Midbrain (tissue), 1 donor: ENCODE measurements at regions not wholly inside any gene's neighbourhood (a gene's known extent, or its start where the extent isn't known, plus 50 kb on each side); places are given as distances from the start of the nearest gene placed in this dataset.

Experiments used
- DNase-seq: peaks from one replicate; lab custom pipeline; 2025; lab: John Stamatoyannopoulos, UW

DNA sequence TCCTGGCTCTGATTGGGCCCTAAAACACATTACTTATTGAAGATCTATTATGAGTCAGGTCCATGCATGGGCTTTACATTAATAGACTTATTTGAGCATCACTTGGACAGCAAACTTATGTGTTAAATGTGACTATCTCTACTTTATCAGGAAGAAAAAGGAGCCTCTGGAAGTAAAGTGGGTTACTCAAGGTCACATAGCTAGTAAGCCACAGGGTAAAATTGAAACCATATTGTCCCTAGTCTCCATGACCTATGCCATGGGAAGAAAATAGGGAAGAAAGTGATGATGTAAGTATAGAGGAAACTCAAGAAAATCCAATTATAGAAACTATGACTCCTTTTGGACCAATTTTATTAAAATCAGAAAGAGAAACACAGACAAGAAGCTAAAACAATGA is 555.3 kb downstream of the NUF2 start:
- DNase-seq, result no peak

GRCh38 chr1:163885510-163885909 is 563.8 kb downstream of the NUF2 start:
- DNase-seq, result no peak

- DNase-seq, result no peak
These were observed 574.2 kb downstream of the NUF2 start for GRCh38 chr1:163896001-163896400.

DNA sequence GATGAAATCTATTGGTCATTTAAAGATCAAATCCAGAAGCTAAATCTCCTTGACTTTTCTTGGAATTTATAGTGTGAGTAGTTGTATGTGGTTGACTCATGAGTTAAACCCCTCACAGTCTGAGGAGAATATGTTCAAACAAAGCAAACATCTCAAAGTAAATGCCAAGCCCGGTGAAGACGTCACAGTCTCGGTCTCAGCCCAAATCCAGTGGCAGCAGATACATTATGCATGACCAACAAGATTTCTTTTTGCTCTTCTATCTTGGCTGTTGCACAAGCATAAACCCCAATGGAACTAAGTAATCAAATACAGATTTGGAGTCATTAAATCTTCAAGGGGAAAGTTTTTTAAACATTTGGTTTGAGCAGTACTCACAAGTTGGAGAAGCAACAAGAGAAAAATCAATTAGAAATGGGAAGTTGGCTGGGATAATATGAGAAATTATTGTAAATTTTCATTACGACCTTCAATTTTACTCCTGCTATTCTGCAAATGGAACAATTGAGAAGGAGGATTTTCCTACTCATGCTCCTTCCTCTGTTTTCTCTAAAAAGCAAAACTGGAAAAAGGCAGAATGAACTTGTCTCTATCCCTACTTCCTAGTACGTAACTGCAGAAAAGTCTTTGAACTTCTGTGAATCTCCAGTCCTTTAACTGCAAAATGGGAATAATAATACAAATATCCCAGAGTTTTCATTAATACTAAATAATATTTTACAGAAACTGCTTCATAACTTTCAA is 575.8 kb downstream of the NUF2 start:
- no peak for DNase-seq

- no peak for DNase-seq
These were observed 584.5 kb downstream of the NUF2 start for GRCh38 chr1:163906283-163906682.

- DNase-seq, result no peak
These were observed 590.6 kb downstream of the NUF2 start for GRCh38 chr1:163912170-163912884.

GRCh38 chr1:163914785-163915413 is 593.1 kb downstream of the NUF2 start:
- no peak for DNase-seq

GRCh38 chr1:163922743-163923201 is 601.0 kb downstream of the NUF2 start:
- DNase-seq, result no peak

DNA sequence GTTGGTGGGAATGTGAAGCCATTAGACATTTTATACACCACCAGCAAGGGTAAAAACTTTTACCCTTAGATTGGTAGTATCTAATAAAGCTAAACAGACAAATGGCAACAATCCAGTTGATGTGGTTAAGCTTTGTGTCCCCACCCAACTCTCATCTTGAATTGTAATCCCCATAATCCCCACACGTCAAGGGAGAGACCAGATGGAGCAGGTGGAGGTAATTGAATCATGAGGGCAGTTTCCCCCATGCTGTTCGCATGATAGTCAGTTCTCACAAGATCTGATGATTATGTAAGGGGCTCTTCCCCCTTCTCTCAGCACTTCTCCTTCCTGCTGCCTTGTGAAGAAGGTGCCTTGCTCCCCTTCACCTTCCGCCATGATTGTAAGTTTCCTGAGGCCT is 602.3 kb downstream of the NUF2 start:
- DNase-seq, result no peak

- DNase-seq, result no peak
These were observed 605.7 kb downstream of the NUF2 start for GRCh38 chr1:163927493-163927892.

DNA sequence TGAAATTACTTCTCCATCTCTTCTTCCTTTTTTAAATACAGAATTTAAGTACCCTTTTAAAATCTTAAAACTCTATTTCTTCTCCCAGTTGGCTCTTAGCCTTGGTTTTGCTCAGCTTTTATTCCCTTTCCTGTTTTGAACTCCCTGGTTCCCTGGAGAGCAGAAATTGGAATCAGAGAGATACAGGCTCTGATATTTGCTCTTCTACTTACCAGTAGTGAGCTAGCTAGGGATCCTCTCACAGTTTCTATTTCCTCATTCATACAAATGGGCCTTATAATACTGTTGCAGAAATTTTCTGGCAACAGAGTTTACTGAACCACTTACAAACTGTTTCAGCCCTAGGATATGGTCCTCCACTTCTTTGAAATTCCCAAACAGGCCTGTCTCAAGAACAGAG is 606.3 kb downstream of the NUF2 start:
- DNase-seq, result no peak

- DNase-seq, result no peak
These were observed 606.9 kb downstream of the NUF2 start for GRCh38 chr1:163928651-163929050.

- no peak for DNase-seq
These were observed 611.1 kb downstream of the NUF2 start for GRCh38 chr1:163932901-163933300.

DNA sequence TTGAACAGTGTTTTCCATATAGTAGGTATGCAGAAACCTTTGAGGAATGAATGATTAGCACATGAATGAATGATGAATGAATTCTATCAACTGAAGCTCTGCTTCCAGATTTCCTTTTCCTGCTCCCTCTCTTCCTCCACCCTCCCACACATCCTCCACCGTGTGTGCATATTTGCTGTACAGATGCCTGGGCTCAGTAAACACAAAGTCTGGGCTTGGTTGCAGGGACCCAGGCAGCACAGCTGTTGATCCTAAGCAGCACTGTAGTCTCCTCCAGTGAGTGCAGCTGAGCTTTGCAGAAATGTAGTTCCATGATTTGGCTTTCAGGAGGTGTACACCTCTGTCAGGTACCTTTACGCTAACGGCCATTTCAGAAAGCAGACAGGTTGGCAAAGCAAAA is 611.7 kb downstream of the NUF2 start:
- no peak for DNase-seq

- no peak for DNase-seq
These were observed 614.1 kb downstream of the NUF2 start for GRCh38 chr1:163935738-163936374.

GRCh38 chr1:163959622-163960021 is 599.4 kb upstream of the PBX1 start:
- DNase-seq, result no peak

- no peak for DNase-seq
These were observed 588.8 kb upstream of the PBX1 start for GRCh38 chr1:163970151-163970550.

- peak; percentile 42 for DNase-seq
These were observed 588.3 kb upstream of the PBX1 start for GRCh38 chr1:163970699-163971098.

GRCh38 chr1:163973586-163973985 is 585.4 kb upstream of the PBX1 start:
- DNase-seq, result no peak

GRCh38 chr1:163974120-163974519 is 584.9 kb upstream of the PBX1 start:
- no peak for DNase-seq

DNA sequence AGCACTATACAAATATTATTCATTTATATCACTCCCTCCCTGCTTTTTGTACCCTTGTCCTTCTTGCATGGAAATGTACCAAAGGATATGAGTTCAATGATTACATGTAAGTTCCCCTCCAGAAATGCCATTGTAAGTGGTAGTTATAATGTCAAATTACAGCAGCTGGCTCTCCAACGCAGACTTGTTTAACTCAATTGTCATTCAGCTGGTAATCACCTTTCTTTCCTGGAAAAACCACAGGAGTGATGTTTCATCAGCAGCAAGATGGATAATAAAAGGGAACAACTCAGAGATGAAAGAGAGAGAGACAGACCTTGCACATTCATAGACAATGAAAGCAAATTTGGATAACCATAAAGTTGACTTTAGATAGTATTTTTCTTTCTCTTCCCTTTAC is 578.6 kb upstream of the PBX1 start:
- DNase-seq, result no peak

GRCh38 chr1:163981500-163982030 is 577.4 kb upstream of the PBX1 start:
- DNase-seq, result no peak
